ENCODE measurements at regions not wholly inside any gene's neighbourhood (a gene's known extent, or its start where the extent isn't known, plus 50 kb on each side); places are given as distances from the start of the nearest gene placed in this dataset.

- ATAC-seq (ENCODE audit: low FRiP score) (no peak), DNase-seq (ENCODE audit: low spot score) (no peak)
- TF ChIP-seq CTCF (IDR thresholded peaks at IDR 0.05): no peak
Measured at GRCh38 chr5:96265487-96265886, 167.6 kb downstream of the PCSK1 start.

- TF ChIP-seq CTCF (IDR thresholded peaks at IDR 0.05): no peak
Measured at GRCh38 chr5:96264047-96264446, 169.0 kb downstream of the PCSK1 start.

GRCh38 chr5:96262105-96262504 lies 170.9 kb downstream of the PCSK1 start:
- DNase-seq (ENCODE audit: low spot score) (no peak), ATAC-seq (ENCODE audit: low FRiP score) (no peak)
- TF ChIP-seq CTCF (IDR thresholded peaks at IDR 0.05): no peak

More at GRCh38 chr5:96264047-96264446, 169.0 kb downstream of the PCSK1 start:
- ATAC-seq (ENCODE audit: low FRiP score) (no peak), DNase-seq (ENCODE audit: low spot score) (no peak)

- DNase-seq (ENCODE audit: low spot score): no peak
- no peak for TF ChIP-seq CTCF (IDR thresholded peaks at IDR 0.05)
Measured at GRCh38 chr5:96260009-96260408, 173.0 kb downstream of the PCSK1 start.

GRCh38 chr5:96259151-96259772 lies 173.8 kb downstream of the PCSK1 start:
- DNase-seq (ENCODE audit: low spot score): no peak
- no peak for TF ChIP-seq CTCF (IDR thresholded peaks at IDR 0.05)
- peak; percentile 71 for ATAC-seq (ENCODE audit: low FRiP score)

More at GRCh38 chr5:96260009-96260408, 173.0 kb downstream of the PCSK1 start:
- no peak for ATAC-seq (ENCODE audit: low FRiP score)

- TF ChIP-seq CTCF (IDR thresholded peaks at IDR 0.05): no peak
- ATAC-seq (ENCODE audit: low FRiP score): no peak
- DNase-seq (ENCODE audit: low spot score): no peak
Measured at GRCh38 chr5:96258692-96259091, 174.4 kb downstream of the PCSK1 start.

GRCh38 chr5:96257904-96258303 lies 175.1 kb downstream of the PCSK1 start:
- TF ChIP-seq CTCF (IDR thresholded peaks at IDR 0.05): no peak
- DNase-seq (ENCODE audit: low spot score): no peak
- ATAC-seq (ENCODE audit: low FRiP score): no peak
